HT1080 (cell line): ENCODE measurements at regions not wholly inside any gene's neighbourhood (a gene's known extent, or its start where the extent isn't known, plus 50 kb on each side); places are given as distances from the start of the nearest gene placed in this dataset.
"Not testable (repeated sequence)": the region's sequence is repeated elsewhere in the genome, so short reads cannot be mapped to it uniquely, and the experiment has no call there.

ENCODE experiments used
- DNase-seq: peaks from one replicate; pipeline ENCODE4 v3.0.0-alpha.2; 2015; ENCODE audit warnings: low read depth

GRCh38 chr9:78122631-78123030 lies 91.0 kb upstream of the GNAQ start:
- DNase-seq, result peak; percentile 63

DNA sequence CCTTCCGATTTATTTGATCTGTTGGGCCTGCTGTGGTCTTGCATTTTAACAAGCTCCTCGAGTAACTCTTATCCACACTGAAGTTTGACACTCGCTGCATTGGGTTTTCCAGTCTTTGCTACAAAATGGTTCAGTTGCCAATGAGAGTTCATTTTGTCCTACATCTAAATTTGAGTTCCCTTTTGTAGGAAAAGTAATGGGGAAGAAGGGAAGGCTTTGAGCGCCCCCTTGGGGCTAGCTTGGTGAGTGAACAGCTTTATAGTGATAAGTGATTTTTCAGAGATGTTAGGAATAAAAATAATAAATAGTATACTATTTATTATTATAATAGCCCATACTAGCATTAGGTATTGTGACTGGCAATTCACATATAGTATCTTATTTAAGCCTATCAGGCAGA lies 89.9 kb upstream of the GNAQ start:
- DNase-seq, result peak; percentile 58

DNA sequence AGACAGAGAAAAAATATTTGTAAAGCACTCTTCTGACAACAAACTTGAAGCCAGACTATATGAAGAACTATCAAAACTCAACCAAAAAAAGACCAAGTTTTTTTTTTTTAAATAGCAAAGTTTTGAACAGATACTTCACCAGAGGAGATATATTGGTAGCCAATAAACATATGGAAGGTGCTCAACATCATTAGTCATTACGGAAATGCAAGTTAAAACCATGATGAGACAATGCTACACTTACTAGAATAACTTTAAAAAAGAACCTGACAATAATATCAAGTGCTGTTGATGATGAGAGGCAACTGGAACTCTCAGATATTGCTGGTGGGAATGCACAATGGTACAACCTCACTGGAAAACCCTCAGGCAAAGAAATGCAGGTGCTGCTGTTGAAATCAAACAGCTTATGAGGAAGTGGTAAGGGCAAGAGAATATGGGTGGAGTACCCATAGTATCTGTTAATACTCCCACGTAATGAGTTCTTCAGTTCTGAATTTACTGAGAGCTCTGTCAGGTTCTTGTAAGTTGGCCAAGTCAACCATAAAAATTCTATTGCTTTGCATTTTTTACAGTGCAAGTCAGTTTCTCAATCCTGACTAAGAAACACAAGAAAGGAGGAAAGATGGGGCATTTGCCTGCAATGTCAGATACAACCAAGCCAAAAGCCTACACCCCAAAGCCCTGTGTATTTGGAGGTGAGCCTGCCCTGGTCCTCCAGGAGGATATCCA lies 87.3 kb upstream of the GNAQ start:
- no peak for DNase-seq

GRCh38 chr9:78115073-78115472 lies 83.5 kb upstream of the GNAQ start:
- DNase-seq, result peak; percentile 30

DNA sequence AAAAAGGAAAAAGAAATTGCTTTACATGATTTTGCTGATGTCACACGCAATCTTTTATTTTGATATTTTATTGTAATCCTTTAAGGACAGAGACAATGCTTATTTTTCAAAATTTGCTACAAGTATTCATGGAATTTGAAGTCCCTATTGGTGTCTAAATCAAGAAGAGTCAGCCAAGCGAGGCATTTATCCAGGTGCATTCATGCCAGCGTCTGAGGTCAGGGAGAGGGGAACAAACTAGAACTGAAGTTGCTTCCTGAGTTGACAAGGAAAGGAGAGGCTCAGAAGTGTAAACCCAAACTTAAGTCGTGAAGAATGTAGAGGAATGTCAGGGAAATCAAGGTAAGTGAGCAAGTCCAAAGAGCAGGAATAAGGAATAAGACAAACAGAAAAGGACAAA lies 83.0 kb upstream of the GNAQ start:
- no peak for DNase-seq

DNA sequence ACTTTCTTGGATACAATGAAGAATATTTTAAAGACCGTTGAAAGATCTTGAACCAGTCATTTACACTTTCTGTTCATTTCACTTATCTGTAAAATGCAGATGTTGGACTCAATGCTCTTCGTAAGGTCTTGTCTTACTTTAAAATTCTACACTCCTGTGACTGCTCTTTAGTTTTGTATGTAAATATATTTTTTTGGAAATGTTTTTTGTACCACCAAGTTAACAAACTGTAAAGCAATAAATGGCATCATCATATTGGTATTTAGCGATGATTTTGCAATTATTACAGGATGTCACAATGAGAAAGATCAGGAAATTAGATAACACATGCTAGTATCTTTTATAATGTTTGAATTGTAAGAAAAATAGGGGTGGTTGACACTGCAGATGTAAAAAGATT lies 80.8 kb upstream of the GNAQ start:
- no peak for DNase-seq

DNA sequence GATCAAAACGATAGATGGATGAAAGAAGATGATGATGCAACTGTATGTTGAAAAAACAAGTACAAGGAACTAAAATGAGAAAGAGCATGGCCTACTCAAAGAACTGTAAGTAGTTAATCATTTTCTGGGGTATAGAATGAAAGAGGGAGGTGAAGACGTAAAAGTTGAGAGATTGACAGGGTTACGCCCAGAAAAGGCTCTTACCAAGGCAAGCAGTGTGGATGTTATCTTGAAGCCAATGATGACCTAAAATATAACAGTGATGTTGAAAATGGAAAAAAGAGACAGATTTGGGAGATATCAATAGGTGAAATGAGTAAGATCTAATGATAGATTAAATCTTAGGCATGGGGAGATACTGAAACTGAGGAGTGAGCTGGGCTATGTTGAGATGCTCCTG lies 80.4 kb upstream of the GNAQ start:
- no peak for DNase-seq

DNA sequence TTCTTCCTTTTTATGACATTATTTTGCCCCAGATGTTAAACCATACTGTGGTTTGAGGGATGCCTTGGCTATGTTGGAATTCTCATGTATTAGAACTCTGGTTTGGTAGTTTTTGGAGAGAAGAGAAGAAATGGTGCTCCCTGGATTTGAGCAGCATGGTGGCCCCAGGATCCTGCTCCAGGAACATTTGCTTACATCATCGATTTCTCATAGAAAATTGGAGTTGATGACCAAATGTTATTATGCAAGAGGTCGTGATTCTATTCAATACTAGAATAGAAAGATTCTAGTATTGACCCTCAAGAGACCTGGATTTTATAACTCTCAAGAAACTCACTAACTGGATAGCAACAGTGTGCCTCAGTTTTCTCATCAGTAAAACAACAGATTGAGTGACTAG lies 77.5 kb upstream of the GNAQ start:
- DNase-seq, result no peak

- not testable (repeated sequence) for DNase-seq
Measured at GRCh38 chr9:78106586-78106985, 75.0 kb upstream of the GNAQ start.

DNA sequence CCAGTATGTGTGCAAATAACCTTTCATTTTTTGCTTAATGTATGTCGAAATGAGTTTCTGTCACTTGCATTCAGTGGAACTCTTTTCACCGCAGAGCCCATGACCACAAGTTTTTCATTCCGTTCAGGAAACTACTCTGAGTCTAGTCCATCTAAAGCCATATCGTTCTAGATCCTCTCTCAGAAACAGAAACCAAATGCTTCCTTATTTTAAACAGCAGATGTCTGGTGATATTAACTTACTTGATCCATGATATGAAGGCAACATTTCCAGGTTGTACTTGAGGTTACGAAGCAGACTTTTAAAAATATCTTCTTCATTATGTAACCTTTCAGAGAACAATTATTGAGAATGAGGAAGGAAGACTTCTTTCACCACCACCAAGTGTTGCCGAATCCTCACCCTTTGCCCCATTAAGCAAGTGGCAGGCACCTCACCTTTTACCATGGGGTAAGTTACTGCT lies 72.4 kb upstream of the GNAQ start:
- no peak for DNase-seq

GRCh38 chr9:78101247-78101646 lies 69.6 kb upstream of the GNAQ start:
- DNase-seq, result no peak

DNA sequence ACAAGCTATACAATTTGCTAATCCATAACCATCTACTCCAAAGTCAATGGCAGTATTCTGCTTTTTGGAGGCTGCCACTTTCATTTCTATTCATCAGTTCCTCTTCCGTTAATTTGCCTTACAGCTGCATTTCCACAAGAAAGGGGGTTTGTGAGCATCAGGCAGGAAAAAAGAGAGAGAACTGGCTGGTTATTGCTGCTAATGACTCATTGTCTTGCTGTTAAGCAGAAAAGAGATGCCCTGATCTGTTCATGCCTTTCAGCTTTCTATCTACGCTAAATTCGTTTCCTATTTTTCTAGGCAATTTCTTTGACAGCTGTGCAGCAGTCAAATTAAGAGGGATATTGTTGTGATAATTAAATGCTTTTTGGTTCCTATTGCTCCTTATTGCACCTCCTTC lies 65.9 kb upstream of the GNAQ start:
- DNase-seq, result peak; percentile 3

- no peak for DNase-seq
Measured at GRCh38 chr9:78091731-78092130, 60.1 kb upstream of the GNAQ start.

DNA sequence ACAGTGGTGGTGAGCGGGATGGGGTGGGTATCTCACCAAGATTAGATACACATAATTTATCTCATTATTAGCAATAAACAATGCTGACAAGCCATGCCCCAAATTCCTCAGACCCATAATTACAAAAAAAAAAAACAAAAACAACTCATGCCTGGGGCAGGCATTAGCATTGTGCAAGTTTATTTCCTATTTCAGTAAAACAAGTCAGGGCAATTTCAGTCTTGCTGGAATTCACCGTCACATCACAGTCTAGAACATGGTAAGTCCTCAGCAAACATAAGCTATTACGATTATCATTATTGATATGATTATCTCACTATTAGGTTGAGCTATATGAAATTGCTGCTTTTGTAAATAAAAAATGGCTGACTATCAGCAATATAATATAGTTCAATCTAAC lies 57.5 kb upstream of the GNAQ start:
- no peak for DNase-seq

GRCh38 chr9:78088190-78088589 lies 56.6 kb upstream of the GNAQ start:
- not testable (repeated sequence) for DNase-seq
